Loucy (cell line): ENCODE measurements at regions not wholly inside any gene's neighbourhood (a gene's known extent, or its start where the extent isn't known, plus 50 kb on each side); places are given as distances from the start of the nearest gene placed in this dataset.

Experiments
- H2AFZ ChIP-seq: fragments of 200-600 bp; sonication (generic); 2 replicates; pipeline ENCODE4 v1.6.0; 2016; ENCODE audit warnings: antibody characterized with exemption, mild to moderate bottlenecking, low read length, moderate library complexity
- H3F3A ChIP-seq: fragments of 200-600 bp; 2 replicates; pipeline ENCODE4 v1.6.0; 2016; ENCODE audit warnings: antibody characterized with exemption, low read depth, mild to moderate bottlenecking
- H3K27me3 ChIP-seq: fragments of 200-600 bp; sonication (generic); 2 replicates; pipeline ENCODE4 v1.6.1; 2014; ENCODE audit warnings: low read length, mild to moderate bottlenecking; ENCODE audit not compliant: insufficient read depth, poor library complexity, severe bottlenecking
- H3K36me3 ChIP-seq: fragments of 200-600 bp; sonication (generic); 2 replicates; pipeline ENCODE4 v1.6.1; 2016; ENCODE audit warnings: low read length; ENCODE audit not compliant: insufficient read depth
- H3K4me1 ChIP-seq: fragments of 200-600 bp; sonication (generic); 2 replicates; pipeline ENCODE4 v1.5.1; 2014; ENCODE audit warnings: low read length, mild to moderate bottlenecking; ENCODE audit not compliant: insufficient read depth, poor library complexity, severe bottlenecking
- H3K4me2 ChIP-seq: fragments of 200-600 bp; sonication (generic); 2 replicates; pipeline ENCODE4 v1.6.0; 2014; ENCODE audit warnings: antibody characterized with exemption, low read length, low read depth, mild to moderate bottlenecking; ENCODE audit not compliant: poor library complexity, severe bottlenecking
- H3K4me3 ChIP-seq: fragments of 200-600 bp; sonication (generic); 2 replicates; pipeline ENCODE4 v1.5.1; 2014; ENCODE audit warnings: low read length, mild to moderate bottlenecking, mixed read lengths; ENCODE audit not compliant: poor library complexity, severe bottlenecking
- H3K79me2 ChIP-seq: fragments of 200-600 bp; sonication (generic); 2 replicates; pipeline ENCODE4 v1.6.1; 2014; ENCODE audit warnings: low read length; ENCODE audit not compliant: insufficient read depth
- H3K9ac ChIP-seq: fragments of 200-600 bp; sonication (generic); 2 replicates; pipeline ENCODE4 v1.6.0; 2014; ENCODE audit warnings: mild to moderate bottlenecking, low read depth, low read length, moderate library complexity; ENCODE audit not compliant: poor library complexity, severe bottlenecking
- H3K9me2 ChIP-seq: fragments of 200-600 bp; sonication (generic); replicated peaks from 2 replicates; pipeline ENCODE4 v1.6.1; 2016; ENCODE audit warnings: low read depth, low read length, mixed read lengths
- H3K9me3 ChIP-seq: fragments of 200-600 bp; sonication (generic); 2 replicates; pipeline ENCODE4 v1.6.1; 2014; ENCODE audit warnings: mild to moderate bottlenecking, antibody characterized with exemption, low read length, low read depth; ENCODE audit not compliant: insufficient read depth
- H4K20me1 ChIP-seq: fragments of 200-600 bp; sonication (generic); 2 replicates; pipeline ENCODE4 v1.6.0; 2014; ENCODE audit warnings: antibody characterized with exemption, low read length, mild to moderate bottlenecking; ENCODE audit not compliant: insufficient read depth, poor library complexity, severe bottlenecking
- EZH2phosphoT487 ChIP-seq: fragments of 200-600 bp; IDR thresholded peaks from 2 replicates; pipeline ENCODE4 v1.6.1; 2018; ENCODE audit warnings: antibody characterized with exemption, mild to moderate bottlenecking, moderate library complexity, borderline replicate concordance
- TF ChIP-seq, protein P1 (sequence below): fragments of 200-600 bp; sonication (generic); conservative IDR thresholded peaks from 2 replicates; pipeline ENCODE4 v1.5.1; 2014; ENCODE audit warnings: mild to moderate bottlenecking, antibody characterized with exemption, low read length

DNA sequence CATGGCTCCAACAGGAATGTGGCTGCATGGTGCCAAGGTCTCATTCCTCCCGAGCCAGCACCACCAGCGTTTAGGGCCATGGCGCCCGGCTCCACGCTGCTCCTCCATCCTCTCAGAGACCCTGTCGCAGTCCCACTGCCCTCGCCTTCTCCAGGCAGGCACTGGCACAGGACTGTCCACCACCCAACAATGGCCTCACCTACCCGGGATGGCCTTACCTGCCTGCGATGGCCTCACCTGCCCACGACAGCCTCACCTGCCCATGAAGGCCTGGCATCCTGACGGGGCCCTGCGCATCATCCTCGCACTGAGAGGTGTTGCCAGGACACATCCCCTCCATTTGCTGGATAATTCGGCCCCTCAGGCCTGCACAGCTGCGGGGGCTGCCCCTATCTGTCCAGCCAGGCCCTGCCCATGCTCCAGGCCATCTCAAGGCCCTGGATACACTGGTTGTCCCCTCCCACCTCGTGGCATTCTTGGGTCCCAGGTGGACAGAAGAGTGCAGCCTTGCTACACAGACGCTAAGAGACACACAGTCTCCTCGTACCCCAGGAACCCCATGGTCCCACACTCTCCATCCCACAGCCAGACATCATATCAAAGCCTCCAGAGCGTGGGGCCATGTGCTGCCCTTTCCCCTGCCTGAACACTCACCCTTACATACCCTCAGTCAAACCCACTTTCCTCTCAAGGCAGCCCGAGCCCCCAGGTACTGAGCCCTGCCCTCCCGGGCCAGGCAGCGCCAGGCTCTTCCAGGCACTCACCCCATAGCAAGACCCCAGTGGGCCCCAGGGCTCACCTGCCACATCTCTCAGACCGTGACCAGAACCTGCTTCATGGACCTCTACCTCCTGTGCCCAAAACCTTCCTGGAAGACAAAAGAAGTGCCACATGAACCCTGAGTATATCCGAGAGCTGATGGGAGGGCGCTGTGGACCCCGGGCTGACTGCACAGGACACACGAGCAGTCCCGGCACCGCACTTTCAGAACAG lies 268.6 kb downstream of the EIPR1 start:
- Histone ChIP-seq H3K4me1 (no peaks in the 10 kb centered on the region), H3K4me3 (no peak overlapping the region), H3K36me3 (no peaks in the 10 kb centered on the region), H3K79me2 (no peaks in the 10 kb centered on the region), H3F3A (no peaks in the 10 kb centered on the region), H3K4me2 (no peak overlapping the region), H2AFZ (no peak overlapping the region), H3K27me3 (no peaks in the 10 kb centered on the region), H4K20me1 (no peaks in the 10 kb centered on the region), H3K9me3 (peaks cover 5% of the 10 kb centered on the region; the same call in 1 of the 2 replicates), H3K9me2 (no peaks in the 10 kb centered on the region), H3K9ac (no peak overlapping the region)
- TF ChIP-seq EZH2phosphoT487 = no peak
- TF ChIP-seq, protein P1, sequence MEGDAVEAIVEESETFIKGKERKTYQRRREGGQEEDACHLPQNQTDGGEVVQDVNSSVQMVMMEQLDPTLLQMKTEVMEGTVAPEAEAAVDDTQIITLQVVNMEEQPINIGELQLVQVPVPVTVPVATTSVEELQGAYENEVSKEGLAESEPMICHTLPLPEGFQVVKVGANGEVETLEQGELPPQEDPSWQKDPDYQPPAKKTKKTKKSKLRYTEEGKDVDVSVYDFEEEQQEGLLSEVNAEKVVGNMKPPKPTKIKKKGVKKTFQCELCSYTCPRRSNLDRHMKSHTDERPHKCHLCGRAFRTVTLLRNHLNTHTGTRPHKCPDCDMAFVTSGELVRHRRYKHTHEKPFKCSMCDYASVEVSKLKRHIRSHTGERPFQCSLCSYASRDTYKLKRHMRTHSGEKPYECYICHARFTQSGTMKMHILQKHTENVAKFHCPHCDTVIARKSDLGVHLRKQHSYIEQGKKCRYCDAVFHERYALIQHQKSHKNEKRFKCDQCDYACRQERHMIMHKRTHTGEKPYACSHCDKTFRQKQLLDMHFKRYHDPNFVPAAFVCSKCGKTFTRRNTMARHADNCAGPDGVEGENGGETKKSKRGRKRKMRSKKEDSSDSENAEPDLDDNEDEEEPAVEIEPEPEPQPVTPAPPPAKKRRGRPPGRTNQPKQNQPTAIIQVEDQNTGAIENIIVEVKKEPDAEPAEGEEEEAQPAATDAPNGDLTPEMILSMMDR = no peak

DNA sequence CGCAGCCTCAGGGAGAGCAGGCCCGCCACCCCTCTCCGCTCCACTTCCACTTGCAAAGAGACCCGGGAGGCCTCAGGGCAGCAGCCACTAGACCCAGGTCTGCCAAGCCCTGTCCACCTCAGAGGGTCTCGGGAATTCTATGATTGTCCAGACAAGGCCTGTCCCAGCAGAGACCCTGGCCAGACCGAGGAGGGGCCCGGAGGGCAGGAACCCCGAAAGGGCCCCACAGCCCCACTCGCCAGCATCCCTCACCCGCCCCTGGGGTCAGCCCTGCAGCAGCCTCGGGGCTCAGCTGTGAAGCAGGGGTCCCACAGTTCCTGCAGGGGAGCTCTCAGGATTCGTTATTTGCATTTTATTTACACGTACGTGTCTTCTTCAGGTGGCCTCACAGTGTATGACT lies 269.5 kb downstream of the EIPR1 start:
- no peak overlapping the region for H3K9ac ChIP-seq

DNA sequence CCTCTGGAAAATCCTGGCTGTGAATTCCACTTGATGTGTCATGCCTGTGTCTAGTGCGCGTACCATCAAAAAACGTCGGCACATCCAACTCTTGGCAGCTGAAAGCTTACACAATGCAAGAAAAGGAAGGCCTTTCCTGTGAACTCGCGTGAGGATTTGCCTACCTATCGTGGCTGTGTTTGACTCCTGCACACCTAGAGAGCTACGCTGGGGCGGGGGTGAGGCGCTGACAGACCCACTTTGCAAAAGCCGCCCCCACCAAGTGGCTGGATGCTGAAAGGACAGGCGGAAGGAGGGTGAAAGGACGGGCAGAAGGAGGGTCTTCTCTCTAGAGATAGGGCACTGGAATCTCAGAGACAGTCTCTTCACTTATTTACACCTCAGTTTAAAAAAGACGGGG lies 270.1 kb downstream of the EIPR1 start:
- Histone ChIP-seq H3K27me3 (no peaks in the 10 kb centered on the region), H3K4me1 (no peaks in the 10 kb centered on the region), H2AFZ (no peak overlapping the region), H4K20me1 (no peaks in the 10 kb centered on the region), H3K4me3 (no peak overlapping the region), H3K4me2 (no peak overlapping the region), H3F3A (no peaks in the 10 kb centered on the region), H3K36me3 (no peaks in the 10 kb centered on the region), H3K79me2 (no peaks in the 10 kb centered on the region), H3K9me3 (peaks cover 5% of the 10 kb centered on the region; the same call in 1 of the 2 replicates), H3K9ac (no peak overlapping the region), H3K9me2 (no peaks in the 10 kb centered on the region)
- TF ChIP-seq, protein P1 = no peak
- TF ChIP-seq EZH2phosphoT487 = no peak

More for the DNA sequence above, 269.5 kb downstream of the EIPR1 start:
- Histone ChIP-seq H3K9me3 (peaks cover 5% of the 10 kb centered on the region; the same call in 1 of the 2 replicates), H3K4me2 (no peak overlapping the region), H3K27me3 (no peaks in the 10 kb centered on the region), H3K4me3 (no peak overlapping the region), H3K36me3 (no peaks in the 10 kb centered on the region), H2AFZ (no peak overlapping the region), H3K79me2 (no peaks in the 10 kb centered on the region), H3K9me2 (no peaks in the 10 kb centered on the region), H4K20me1 (no peaks in the 10 kb centered on the region), H3F3A (no peaks in the 10 kb centered on the region), H3K4me1 (no peaks in the 10 kb centered on the region)
- TF ChIP-seq, protein P1 = no peak
- TF ChIP-seq EZH2phosphoT487 = no peak
